ENCODE measurements at regions not wholly inside any gene's neighbourhood (a gene's known extent, or its start where the extent isn't known, plus 50 kb on each side); places are given as distances from the start of the nearest gene placed in this dataset.

DNA sequence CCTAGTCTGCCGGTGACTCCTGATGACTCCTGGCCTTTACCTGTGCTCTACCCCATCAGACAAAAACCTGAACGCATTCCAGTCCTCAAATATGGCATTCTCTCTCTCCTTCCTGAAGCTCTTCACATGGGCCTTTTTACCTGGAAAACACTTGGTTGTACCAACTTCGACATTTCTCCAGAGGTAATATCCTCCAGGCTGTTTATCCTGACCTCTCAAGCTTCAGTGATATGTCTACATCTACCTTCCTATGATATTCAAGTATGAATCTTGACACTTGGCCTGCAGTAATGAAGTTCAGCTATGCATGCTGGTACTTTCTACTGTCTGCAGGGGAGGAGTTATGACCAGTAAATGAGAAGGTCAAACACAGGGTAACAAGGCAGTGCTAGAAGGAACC lies 901.8 kb downstream of the VRK1 start:
- H4K20me1 ChIP-seq (ENCODE audit: insufficient read depth, low read length), result no peaks in the 10 kb centered on the region
- no peak overlapping the region for H4K91ac ChIP-seq (ENCODE audit: insufficient read depth, low read depth, low read length)
- intact Hi-C loops (cut with micrococcal nuclease) (no loop called here), dilution Hi-C loops (cut with HindIII; ENCODE audit: low sequenced_read_pairs, unreplicated experiment) (no loop called here), in situ Hi-C loops (cut with MboI; ENCODE audit: low sequenced_read_pairs) (no loop called here)
- no peak overlapping the region for H3K4me2 ChIP-seq (ENCODE audit: low read depth, low read length)
- TF ChIP-seq MAZ (IDR thresholded peaks at IDR 0.05; ENCODE audit: borderline replicate concordance, low read depth, low read length) (no peak), CEBPB (IDR thresholded peaks at IDR 0.05; ENCODE audit: low read depth, low read length) (no peak), POLR2A (IDR thresholded peaks at IDR 0.05; ENCODE audit: low read depth, low read length) (no peak)
- TF ChIP-seq, protein P1, sequence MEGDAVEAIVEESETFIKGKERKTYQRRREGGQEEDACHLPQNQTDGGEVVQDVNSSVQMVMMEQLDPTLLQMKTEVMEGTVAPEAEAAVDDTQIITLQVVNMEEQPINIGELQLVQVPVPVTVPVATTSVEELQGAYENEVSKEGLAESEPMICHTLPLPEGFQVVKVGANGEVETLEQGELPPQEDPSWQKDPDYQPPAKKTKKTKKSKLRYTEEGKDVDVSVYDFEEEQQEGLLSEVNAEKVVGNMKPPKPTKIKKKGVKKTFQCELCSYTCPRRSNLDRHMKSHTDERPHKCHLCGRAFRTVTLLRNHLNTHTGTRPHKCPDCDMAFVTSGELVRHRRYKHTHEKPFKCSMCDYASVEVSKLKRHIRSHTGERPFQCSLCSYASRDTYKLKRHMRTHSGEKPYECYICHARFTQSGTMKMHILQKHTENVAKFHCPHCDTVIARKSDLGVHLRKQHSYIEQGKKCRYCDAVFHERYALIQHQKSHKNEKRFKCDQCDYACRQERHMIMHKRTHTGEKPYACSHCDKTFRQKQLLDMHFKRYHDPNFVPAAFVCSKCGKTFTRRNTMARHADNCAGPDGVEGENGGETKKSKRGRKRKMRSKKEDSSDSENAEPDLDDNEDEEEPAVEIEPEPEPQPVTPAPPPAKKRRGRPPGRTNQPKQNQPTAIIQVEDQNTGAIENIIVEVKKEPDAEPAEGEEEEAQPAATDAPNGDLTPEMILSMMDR (conservative IDR thresholded peaks at IDR 0.05; ENCODE audit: low read depth, low read length), result no peak
- CTCF ChIA-PET, result no interaction called here
- H4K8ac ChIP-seq (ENCODE audit: low read depth in 2 of 2, low read length in 2 of 2), result no peak overlapping the region
- no peak overlapping the region for H3K23ac ChIP-seq (ENCODE audit: low read depth, low read length)
- no peaks in the 10 kb centered on the region for H3K79me1 ChIP-seq (ENCODE audit: low read depth in 1 of 2, low read length in 2 of 2)
- no peaks in the 10 kb centered on the region for H3K36me3 ChIP-seq (ENCODE audit: control insufficient read depth, insufficient read depth, low read length)
- BruUV-seq (replicated peaks), result no TSS peak
- H4K5ac ChIP-seq (ENCODE audit: low read depth, low read length), result no peak overlapping the region
- H2BK5ac ChIP-seq (ENCODE audit: low read depth, low read length, poor library complexity, severe bottlenecking), result no peak overlapping the region
- H3K4me1 ChIP-seq (ENCODE audit: control insufficient read depth, insufficient read depth, low read length), result no peaks in the 10 kb centered on the region
- ATAC-seq (ENCODE audit: low read depth), result no peak
- POLR2A ChIA-PET (ENCODE audit: unreplicated experiment), result no interaction called here
- H3K4ac ChIP-seq (ENCODE audit: low read depth, low read length), result no peak overlapping the region
- no peak overlapping the region for H2BK120ac ChIP-seq (ENCODE audit: low read depth, low read length)
- H3K18ac ChIP-seq (ENCODE audit: low read depth, low read length), result no peak overlapping the region
- H3K4me3 ChIP-seq (ENCODE audit: insufficient read depth, low read depth, low read length), result no peak overlapping the region
- no peak for DNase-seq
- no peak overlapping the region for H2BK20ac ChIP-seq (ENCODE audit: low read depth, low read length)
- no peak overlapping the region for H3K9ac ChIP-seq (ENCODE audit: low read depth, low read length)
- H3K27ac ChIP-seq (ENCODE audit: insufficient read depth, low read length), result no peak overlapping the region
- 25% methylated on average over 2 of the region's 3 CpGs; no CpG with 5 or more reads in 1 of the 2 experiments for WGBS, 2 experiments (ENCODE audit: extremely low coverage in 2 of 2, insufficient read length in 1 of 2)
- peaks cover 34% of the 10 kb centered on the region for H3K9me3 ChIP-seq (ENCODE audit: control insufficient read depth, insufficient read depth, low read length)
- H2AK5ac ChIP-seq (ENCODE audit: low read depth, low read length), result no peak overlapping the region
- no peaks in the 10 kb centered on the region for H3K9me1 ChIP-seq (ENCODE audit: insufficient read depth, low read length)
- no peaks in the 10 kb centered on the region for H3K27me3 ChIP-seq (ENCODE audit: control insufficient read depth, insufficient read depth, low read length)
- no peak overlapping the region for H3K56ac ChIP-seq (ENCODE audit: extremely low read depth, insufficient read depth, low read length)
- no peak overlapping the region for H3K14ac ChIP-seq (replicated peaks; ENCODE audit: low read depth, low read length)
- H2AFZ ChIP-seq (replicated peaks; ENCODE audit: low read length, poor library complexity), result no peak overlapping the region
- H2BK15ac ChIP-seq (ENCODE audit: low read depth, low read length), result no peak overlapping the region
- no peak overlapping the region for H2AK9ac ChIP-seq (replicated peaks; ENCODE audit: low read depth, low read length, poor library complexity)

All from IMR-90 (cell line).